K562 (cell line): ENCODE measurements at regions not wholly inside any gene's neighbourhood (a gene's known extent, or its start where the extent isn't known, plus 50 kb on each side); places are given as distances from the start of the nearest gene placed in this dataset.

Experiments used
- ATAC-seq: fragments of 200-7000 bp; cut with Tn5 transposase; 3 replicates; pipeline ENCODE4 v1.9.1; 2020; ENCODE audit warnings: moderate library complexity
- BruUV-seq: library from RNA; stranded (reverse); fragments of 400-500 nt; replicated peaks from 2 replicates; lab custom pipeline; 2021; lab: Mats Ljungman, UMichigan
- CTCF ChIA-PET: fragments of 300-600 bp; formaldehyde crosslinking; extraction: SDS; loops from one replicate; lab custom pipeline; 2021; ENCODE audit warnings: low intra/inter-chr PET ratio; lab: Yijun Ruan, JAX
- POLR2A ChIA-PET: fragments of 300-600, 350-650 bp; sonication (Branson Sonifier 250); formaldehyde crosslinking; extraction: SDS; loops from one replicate; lab custom pipeline; 2021; ENCODE audit warnings: antibody characterized with exemption, inconsistent platforms; lab: Yijun Ruan, JAX
- DNase-seq, 4 experiments: peaks; one replicate each; pipeline versions ENCODE4 v3.0.0 to v3.0.0-alpha.2; 2011 to 2018; ENCODE audit warnings: low spot score in 3 of 4, mixed read lengths in 3 of 4; ENCODE audit errors: extremely low read depth in 1 of 4
- FAIRE-seq: peaks from 2 replicates; lab custom pipeline; 2011; peaks lifted over from hg19 to GRCh38; lab: Jason Lieb, UNC
- H2AFZ ChIP-seq: 2 replicates; pipeline ENCODE4 v1.6.0; 2011; ENCODE audit warnings: low read depth, low read length, control low read depth, inconsistent platforms
- H3K27ac ChIP-seq: fragments of 200-600 bp; 3 replicates; pipeline ENCODE4 v1.8.0; 2011; ENCODE audit warnings: low read depth, mild to moderate bottlenecking, control low read depth, inconsistent platforms, low read length, moderate library complexity, mixed read lengths; ENCODE audit errors: extremely low read depth
- H3K27me3 ChIP-seq, 2 experiments: fragments of 300-600 bp in 1 of 2; 2 replicates in 1 of 2; 3 replicates in 1 of 2; pipeline versions ENCODE4 v1.6.0 to v1.8.0; 2011; ENCODE audit warnings: inconsistent platforms in 2 of 2, low read length in 2 of 2, mild to moderate bottlenecking in 1 of 2, mixed read lengths in 1 of 2, moderate library complexity in 1 of 2; ENCODE audit not compliant: control insufficient read depth in 2 of 2, insufficient read depth in 2 of 2
- H3K36me3 ChIP-seq: fragments of 300-600 bp; 3 replicates; pipeline ENCODE4 v1.8.0; 2011; ENCODE audit warnings: mild to moderate bottlenecking, low read length, inconsistent platforms; ENCODE audit not compliant: control insufficient read depth, insufficient read depth
- H3K4me1 ChIP-seq, 2 experiments: fragments of 200-600 bp in 1 of 2; replicated peaks in 1 of 2; 2 replicates in 1 of 2; 3 replicates in 1 of 2; pipeline versions ENCODE4 v1.5.1 to v1.8.0; 2011; ENCODE audit warnings: inconsistent platforms in 2 of 2, low read length in 2 of 2, mild to moderate bottlenecking in 1 of 2, mixed read lengths in 1 of 2, moderate library complexity in 1 of 2; ENCODE audit not compliant: control insufficient read depth in 2 of 2, insufficient read depth in 2 of 2
- H3K4me2 ChIP-seq: 2 replicates; pipeline ENCODE4 v1.6.1; 2011; ENCODE audit warnings: low read length, control low read depth, inconsistent platforms, mixed read lengths; ENCODE audit not compliant: insufficient read depth
- H3K4me3 ChIP-seq: fragments of 200-600 bp; sonication (generic), shearing (Covaris generic); 2 replicates; pipeline ENCODE4 v1.5.1; 2016; ENCODE audit warnings: control low read depth, inconsistent platforms
- H3K79me2 ChIP-seq: fragments of 200-600 bp; 3 replicates; pipeline ENCODE4 v1.8.0; 2011; ENCODE audit warnings: low read length, inconsistent platforms; ENCODE audit not compliant: control insufficient read depth, insufficient read depth
- H3K9ac ChIP-seq, 2 experiments: 2 replicates each; pipeline versions ENCODE4 v1.6.0 to v1.6.1; 2011; ENCODE audit warnings: low read depth in 2 of 2, low read length in 2 of 2, control low read depth in 1 of 2, inconsistent platforms in 1 of 2, mild to moderate bottlenecking in 1 of 2, mixed read lengths in 1 of 2; ENCODE audit not compliant: insufficient read depth in 1 of 2
- H3K9me1 ChIP-seq: one replicate; pipeline ENCODE4 v1.6.0; 2011; ENCODE audit warnings: inconsistent platforms, mild to moderate bottlenecking, low read length, moderate library complexity; ENCODE audit not compliant: control insufficient read depth, insufficient read depth
- H3K9me3 ChIP-seq: replicated peaks from 2 replicates; pipeline ENCODE4 v1.5.1; 2011; ENCODE audit warnings: low read depth, low read length, inconsistent platforms; ENCODE audit not compliant: control insufficient read depth, insufficient read depth
- H4K20me1 ChIP-seq: replicated peaks from 2 replicates; pipeline ENCODE4 v1.6.1; 2011; ENCODE audit warnings: low read length, inconsistent platforms, mixed read lengths; ENCODE audit not compliant: control insufficient read depth, insufficient read depth
- BCOR ChIP-seq: fragments of 450-650 bp; IDR thresholded peaks from 2 replicates; pipeline ENCODE4 v1.6.1; 2016
- IFI16 ChIP-seq: fragments of 250-450 bp; sonication (Bioruptor Pico); IDR thresholded peaks from 2 replicates; pipeline ENCODE4 v2.1.2; 2022; ENCODE audit warnings: mild to moderate bottlenecking, inconsistent platforms
- PPARD ChIP-seq: fragments of 250-450 bp; sonication (Bioruptor Pico); IDR thresholded peaks from 2 replicates; pipeline ENCODE4 v1.8.0; 2022; ENCODE audit warnings: inconsistent platforms, mild to moderate bottlenecking, moderate library complexity
- RAD51 ChIP-seq: fragments of 450-650 bp; IDR thresholded peaks from 2 replicates; pipeline ENCODE4 v1.7.1; 2016; ENCODE audit warnings: low read depth, mild to moderate bottlenecking, borderline replicate concordance
- SLC30A9 ChIP-seq: fragments of 250-450 bp; sonication (Bioruptor Pico); IDR thresholded peaks from 2 replicates; pipeline ENCODE4 v1.8.0; 2022; ENCODE audit warnings: mild to moderate bottlenecking, moderate library complexity
- SNAPC5 ChIP-seq: fragments of 250-450 bp; sonication (Bioruptor Pico); IDR thresholded peaks from 2 replicates; pipeline ENCODE4 v1.8.0; 2021; ENCODE audit warnings: moderate library complexity, mild to moderate bottlenecking, inconsistent platforms
- STAG1 ChIP-seq: sonication (generic); formaldehyde crosslinking; IDR thresholded peaks from 2 replicates; pipeline ENCODE4 v1.5.0; 2020; ENCODE audit warnings: missing genetic modification reagents, borderline replicate concordance
- ZBTB33 ChIP-seq: sonication (generic); formaldehyde crosslinking; IDR thresholded peaks from 2 replicates; pipeline ENCODE4 v1.8.1; 2023; ENCODE audit warnings: mild to moderate bottlenecking, missing genetic modification reagents
- ZBTB7A ChIP-seq: IDR thresholded peaks from 2 replicates; pipeline ENCODE4 v1.6.1; 2011; ENCODE audit warnings: low read depth, mild to moderate bottlenecking, low read length, moderate library complexity, borderline replicate concordance; ENCODE audit not compliant: control insufficient read depth
- ZNF197 ChIP-seq: fragments of 200-800 bp; sonication (Bioruptor generic); IDR thresholded peaks from 2 replicates; pipeline ENCODE4 v1.6.1; 2016; ENCODE audit warnings: low read depth, missing genetic modification characterization, missing compliant biosample characterization
- ZNF239 ChIP-seq: fragments of 250-450 bp; sonication (Bioruptor Pico); IDR thresholded peaks from 2 replicates; pipeline ENCODE4 v1.4.0; 2020; ENCODE audit warnings: mild to moderate bottlenecking
- ZNF384 ChIP-seq: IDR thresholded peaks from 2 replicates; pipeline ENCODE4 v1.6.1; 2012; ENCODE audit warnings: low read depth, low read length, improper control_type of control experiment
- WGBS: fragments of 100-300 bp; shearing (Covaris generic); methylation state at CpG from one replicate; pipeline ENCODE4 v1.1.6; 2016; ENCODE audit warnings: low coverage, mixed read lengths; ENCODE audit not compliant: insufficient coverage; ENCODE audit errors: missing lambda C conversion rate; 5-methylcytosine and 5-hydroxymethylcytosine counted together
- in situ Hi-C: fragments of 300-500 bp; cut with MboI; formaldehyde crosslinking; loops from 4 replicates; pipeline ENCODE4 v1.15.0; 2018; ENCODE audit warnings: inconsistent platforms, mixed read lengths
- intact Hi-C: fragments of 100-400 bp; cut with micrococcal nuclease; formaldehyde crosslinking; loops from 2 replicates; pipeline ENCODE4 v1.14.2; 2022

GRCh38 chr13:104593693-104594092, 1527.5 kb upstream of the SLC10A2 start:
- H3K79me2 ChIP-seq, result no peaks in the 10 kb centered on the region
- ATAC-seq (no peak), DNase-seq (no peak), FAIRE-seq (no peak)
- no TSS peak for BruUV-seq
- ChIA-PET POLR2A (no interaction called here), CTCF (no interaction called here)
- no peak overlapping the region for H3K27ac ChIP-seq
- H3K9ac ChIP-seq, result no peak overlapping the region
- intact Hi-C loops (no loop called here), in situ Hi-C loops (no loop called here)
- no peaks in the 10 kb centered on the region for H4K20me1 ChIP-seq
- H2AFZ ChIP-seq, result no peak overlapping the region
- TF ChIP-seq ZNF197 (CRISPR knock-in tag) (no peak), STAG1 (no peak), ZNF239 (no peak), ZBTB33 (CRISPR knock-in tag) (no peak), ZBTB7A (no peak), PPARD (no peak), RAD51 (no peak), IFI16 (CRISPR knock-in tag) (no peak), BCOR (no peak), SLC30A9 (CRISPR knock-in tag) (no peak), ZNF384 (no peak), SNAPC5 (no peak)
- H3K4me3 ChIP-seq, result no peak overlapping the region
- no peaks in the 10 kb centered on the region for H3K9me1 ChIP-seq
- no peaks in the 10 kb centered on the region for H3K4me1 ChIP-seq
- 0% methylated on average over 2 of the region's 2 CpGs for WGBS
- no peak overlapping the region for H3K4me2 ChIP-seq
- no peaks in the 10 kb centered on the region for H3K9me3 ChIP-seq
- no peaks in the 10 kb centered on the region for H3K36me3 ChIP-seq
- no peaks in the 10 kb centered on the region for H3K27me3 ChIP-seq
